Heart left ventricle (tissue), 16 donors: ENCODE measurements at regions not wholly inside any gene's neighbourhood (a gene's known extent, or its start where the extent isn't known, plus 50 kb on each side); places are given as distances from the start of the nearest gene placed in this dataset.

Experiments
- ATAC-seq, 4 donors: fragments of 200-7000 bp; cut with Tn5 transposase; one replicate each; pipeline ENCODE4 v1.9.1; 2020 to 2022; ENCODE audit warnings: moderate library complexity in 4 of 4, mild to moderate bottlenecking in 3 of 4, moderate number of reproducible peaks in 1 of 4
- DNase-seq, 5 donors: peaks; one replicate each; pipeline ENCODE4 v3.0.0-alpha.2; 2020
- H3K27ac ChIP-seq, 12 donors: fragments of 200-600 bp; sonication (generic) in 4 of 12; one replicate each; pipeline versions ENCODE4 v1.5.0 to v1.8.0; 2016 to 2022; ENCODE audit warnings: mild to moderate bottlenecking in 2 of 12
- H3K27me3 ChIP-seq, 9 donors: fragments of 200-600 bp; sonication (generic) in 2 of 9; one replicate each; pipeline versions ENCODE4 v1.5.1 to v1.8.0; 2016 to 2022; ENCODE audit warnings: mild to moderate bottlenecking in 3 of 9
- H3K36me3 ChIP-seq, 9 donors: fragments of 200-600 bp; sonication (generic) in 2 of 9; one replicate each; pipeline versions ENCODE4 v1.5.0 to v1.8.0; 2018 to 2022; ENCODE audit warnings: mild to moderate bottlenecking in 2 of 9
- H3K4me1 ChIP-seq, 12 donors: fragments of 200-600 bp; sonication (generic) in 4 of 12; one replicate each; pipeline versions ENCODE4 v1.5.0 to v1.8.0; 2016 to 2022; ENCODE audit warnings: mild to moderate bottlenecking in 3 of 12
- H3K4me3 ChIP-seq, 12 donors: fragments of 200-600 bp; sonication (generic) in 4 of 12; one replicate each; pipeline versions ENCODE4 v1.5.0 to v1.8.0; 2017 to 2022; ENCODE audit warnings: mild to moderate bottlenecking in 9 of 12, moderate library complexity in 4 of 12
- H3K9me3 ChIP-seq, 12 donors: fragments of 200-600 bp; sonication (generic) in 4 of 12; one replicate each; pipeline versions ENCODE4 v1.5.0 to v1.8.0; 2016 to 2022; ENCODE audit warnings: mild to moderate bottlenecking in 1 of 12
- CTCF ChIP-seq, 12 donors: fragments of 200-600 bp; sonication (generic) in 4 of 12; IDR thresholded peaks; one replicate each; pipeline versions ENCODE4 v1.5.0 to v1.8.0; 2018 to 2022; ENCODE audit warnings: antibody characterized with exemption in 12 of 12, mild to moderate bottlenecking in 5 of 12
- POLR2A ChIP-seq, 2 donors: fragments of 450-650 bp; IDR thresholded peaks; one replicate each; pipeline ENCODE4 v1.6.1; 2017; ENCODE audit warnings: antibody characterized with exemption in 2 of 2, mild to moderate bottlenecking in 2 of 2, moderate library complexity in 2 of 2
- WGBS, 4 donors: extraction: QIAGEN DNeasy Blood & Tissue Kit in 2 of 4; methylation state at CpG; one replicate each; pipeline versions ENCODE4 v1.1.5 to v1.1.7; 2013 to 2018; 5-methylcytosine and 5-hydroxymethylcytosine counted together
- intact Hi-C, 10 donors: fragments of 100-400 bp; cut with DNase I; formaldehyde crosslinking; loops; one replicate each; pipeline versions ENCODE4 v1.11.1 to v1.14.2; 2022
- donor health status: ischemic (EF 13 %, LVEDD 7.1; RV severe dilation, severe dysfunction).
- donor health status: healthy with polysubstance abuse.
- donor health status: DM: no; HTN: yes; CAD: no.
- donor health status: DM: no; HTN: no; CAD: no.
- donor health status: ischemic (EF 25% LVEDD 6.9; RV normal size, moderate dysfunction).
- donor health status: ischemic (EF 25% LVEDD 5.7; RV mildly dilated, moderate dysfunction).
- donor health status: healthy.
- donor health status: DM: yes; HTN: yes; CAD: no.
- donor health status: ischemic (EF 35%, LVEDD 5.7; RV mildly dilated, moderate dysfunction).
- donor health status: nonischemic (EF 11% LVEDD 7.7; RV severe dilation, severe dysfunction).
- donor health status: DM: yes; HTN: yes; CAD: no.
- donor health status: PGD.
- donor health status: ischemic (EF 29% LVEDD 5.4; RV normal size, mild dysfunction).
- donor health status: nonischemic (EF 23%, LVEDD 6.1; RV moderate dilation, normal function).

DNA sequence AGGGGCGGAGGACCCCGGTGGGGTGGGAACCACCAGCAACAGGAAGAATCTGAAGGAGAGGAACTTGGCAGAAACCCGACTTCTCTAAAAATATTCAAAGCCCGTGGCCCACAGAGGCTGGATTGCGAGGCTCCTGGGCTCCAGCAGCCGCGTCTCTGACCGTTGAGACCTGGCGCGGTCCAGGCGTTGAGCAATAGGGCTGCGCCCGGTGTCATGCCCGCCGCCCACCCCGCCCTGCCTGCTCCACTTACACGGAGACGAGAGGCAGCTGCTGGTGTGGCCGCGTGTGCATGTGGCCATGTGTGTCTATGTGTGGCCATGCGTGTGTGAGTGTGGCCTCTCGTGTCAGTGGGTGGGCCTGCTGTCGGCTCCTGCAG lies 83.6 kb downstream of the IRF8 start:
- intact Hi-C loops, result loop anchor here in 2 of 10 donors (10.0 kb wide), 2 partner anchors 78 to 158 kb away; no protein-coding TSS in a partner anchor
- ATAC-seq (peak in 3 of 4 donors; percentile 22 to 50 (median 37)), DNase-seq (peak in 4 of 5 donors; percentile 18 to 82 (median 52))
- peaks cover 0 to 63% (median 0%) of the 10 kb centered on the region in 12 donors for H3K4me1 ChIP-seq
- H3K27ac ChIP-seq, result peak overlapping the region in 1 of 12 donors; percentile 52
- H3K27me3 ChIP-seq, result peaks cover 0 to 59% (median 8%) of the 10 kb centered on the region in 9 donors
- no peaks in the 10 kb centered on the region for H3K9me3 ChIP-seq
- H3K36me3 ChIP-seq, result no peaks in the 10 kb centered on the region
- 66 to 75% (median 70%) methylated on average over 14 to 23 of the region's 23 CpGs for WGBS, 4 donors
- TF ChIP-seq POLR2A (IDR thresholded peaks at IDR 0.05) (no peak), CTCF (IDR thresholded peaks at IDR 0.05) (no peak)
- H3K4me3 ChIP-seq, result no peak overlapping the region

GRCh38 chr16:85983064-85983463 lies 84.1 kb downstream of the IRF8 start:
- DNase-seq, result peak in 1 of 5 donors; percentile 33
- H3K27ac ChIP-seq, result peak overlapping the region in 1 of 12 donors; percentile 52
- ATAC-seq, result no peak
- no peak overlapping the region for H3K4me3 ChIP-seq
- H3K36me3 ChIP-seq, result no peaks in the 10 kb centered on the region
- no peaks in the 10 kb centered on the region for H3K9me3 ChIP-seq
- intact Hi-C loops, result loop anchor here in 2 of 10 donors (10.0 kb wide), 2 partner anchors 78 to 158 kb away; no protein-coding TSS in a partner anchor
- peaks cover 0 to 59% (median 0%) of the 10 kb centered on the region in 12 donors for H3K4me1 ChIP-seq
- no peak for TF ChIP-seq CTCF (IDR thresholded peaks at IDR 0.05)
- no peak for TF ChIP-seq POLR2A (IDR thresholded peaks at IDR 0.05)
- WGBS, 4 donors, result 87 to 94% (median 91%) methylated on average over 12 of the region's 12 CpGs
- peaks cover 0 to 60% (median 8%) of the 10 kb centered on the region in 9 donors for H3K27me3 ChIP-seq

- Histone ChIP-seq H3K36me3 (no peaks in the 10 kb centered on the region), H3K4me3 (no peak overlapping the region), H3K27me3 (peaks cover 0 to 59% (median 10%) of the 10 kb centered on the region in 9 donors), H3K27ac (peak overlapping the region in 1 of 12 donors; percentile 52), H3K9me3 (no peaks in the 10 kb centered on the region), H3K4me1 (peaks cover 0 to 55% (median 0%) of the 10 kb centered on the region in 12 donors)
- TF ChIP-seq POLR2A (IDR thresholded peaks at IDR 0.05) (no peak), CTCF (IDR thresholded peaks at IDR 0.05) (no peak)
- peak in 2 of 5 donors; percentile 43 to 71 for DNase-seq
- intact Hi-C loops, result loop anchor here in 2 of 10 donors (10.0 kb wide), 2 partner anchors 79 to 159 kb away; no protein-coding TSS in a partner anchor
- ATAC-seq, result peak in 1 of 4 donors; percentile 32
- WGBS, 4 donors, result 69 to 70% (median 70%) methylated on average over 15 to 20 of the region's 20 CpGs
Measured at GRCh38 chr16:85983606-85984230, 84.8 kb downstream of the IRF8 start.

- H3K27me3 ChIP-seq, result peaks cover 0 to 61% (median 11%) of the 10 kb centered on the region in 9 donors
- no peak overlapping the region for H3K4me3 ChIP-seq
- DNase-seq, result peak in 1 of 5 donors; percentile 24
- TF ChIP-seq CTCF (IDR thresholded peaks at IDR 0.05) (no peak), POLR2A (IDR thresholded peaks at IDR 0.05) (no peak)
- intact Hi-C loops, result loop anchor here in 2 of 10 donors (10.0 kb wide), 2 partner anchors 80 to 160 kb away; no protein-coding TSS in a partner anchor
- H3K36me3 ChIP-seq, result no peaks in the 10 kb centered on the region
- 83 to 84% (median 84%) methylated on average over 12 to 14 of the region's 14 CpGs for WGBS, 4 donors
- ATAC-seq, result no peak
- H3K4me1 ChIP-seq, result peaks cover 0 to 48% (median 0%) of the 10 kb centered on the region in 12 donors
- H3K9me3 ChIP-seq, result no peaks in the 10 kb centered on the region
- H3K27ac ChIP-seq, result peak overlapping the region in 1 of 12 donors; percentile 66
Measured at GRCh38 chr16:85984231-85984880, 85.4 kb downstream of the IRF8 start.
